Hepatocyte (in vitro differentiated cells): ENCODE measurements at regions not wholly inside any gene's neighbourhood (a gene's known extent, or its start where the extent isn't known, plus 50 kb on each side); places are given as distances from the start of the nearest gene placed in this dataset.

ENCODE experiments used
- CTCF ChIP-seq: fragments of 200-600 bp; sonication (generic); IDR thresholded peaks from 2 replicates; pipeline ENCODE4 v1.5.1; 2016; ENCODE audit warnings: antibody characterized with exemption, mild to moderate bottlenecking; ENCODE audit not compliant: poor library complexity
- EZH2 ChIP-seq: fragments of 200-600 bp; sonication (generic); IDR thresholded peaks from 2 replicates; pipeline ENCODE4 v1.6.1; 2016; ENCODE audit warnings: antibody characterized with exemption, mild to moderate bottlenecking, borderline replicate concordance
- EZH2phosphoT487 ChIP-seq: fragments of 200-600 bp; sonication (generic); IDR thresholded peaks from one replicate; pipeline ENCODE4 v1.6.1; 2018; ENCODE audit warnings: antibody characterized with exemption, mild to moderate bottlenecking, low read depth, moderate library complexity; ENCODE audit not compliant: unreplicated experiment, severe bottlenecking

DNA sequence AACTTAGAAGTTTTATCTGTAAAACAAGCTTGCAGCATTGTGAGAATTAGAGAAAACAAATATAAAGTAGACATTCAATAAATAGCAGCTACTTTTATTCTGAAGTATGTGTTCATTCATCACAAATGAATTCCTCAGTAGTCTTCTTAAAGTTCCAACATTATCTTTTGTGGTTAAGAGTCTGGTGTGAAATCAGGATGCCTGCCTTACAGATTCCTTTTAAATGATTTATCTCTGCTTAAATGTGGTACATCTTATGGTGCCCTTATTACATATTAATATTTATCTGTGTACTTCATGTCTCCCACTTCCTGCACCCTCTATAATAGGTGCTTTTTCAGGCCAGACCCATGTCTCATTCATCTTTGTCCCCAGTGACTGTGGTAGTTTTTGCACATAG lies 595.0 kb downstream of the STK39 start:
- no peak for TF ChIP-seq CTCF
- no peak for TF ChIP-seq EZH2phosphoT487
- TF ChIP-seq EZH2, result no peak
